ENCODE measurements at regions not wholly inside any gene's neighbourhood (a gene's known extent, or its start where the extent isn't known, plus 50 kb on each side); places are given as distances from the start of the nearest gene placed in this dataset.

DNA sequence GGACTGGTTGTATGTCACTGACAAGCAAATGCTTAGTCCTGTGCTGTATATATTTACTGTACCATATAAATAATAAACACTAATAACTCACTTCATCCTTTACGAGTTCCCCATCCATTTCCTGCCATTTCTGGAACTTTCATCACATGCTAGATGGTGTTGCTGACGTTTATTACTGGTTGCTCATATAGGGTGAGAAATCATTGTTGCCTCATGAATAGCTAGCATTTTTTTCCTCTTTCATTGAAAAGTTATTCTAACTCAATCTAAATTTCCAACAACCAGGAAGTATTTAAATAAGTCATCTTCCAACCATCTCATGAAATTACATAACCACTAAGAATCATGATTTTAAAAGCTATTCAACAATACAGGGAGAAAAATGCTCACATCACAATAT lies 88.6 kb upstream of the RCN1 start:
- TF ChIP-seq, protein P1, sequence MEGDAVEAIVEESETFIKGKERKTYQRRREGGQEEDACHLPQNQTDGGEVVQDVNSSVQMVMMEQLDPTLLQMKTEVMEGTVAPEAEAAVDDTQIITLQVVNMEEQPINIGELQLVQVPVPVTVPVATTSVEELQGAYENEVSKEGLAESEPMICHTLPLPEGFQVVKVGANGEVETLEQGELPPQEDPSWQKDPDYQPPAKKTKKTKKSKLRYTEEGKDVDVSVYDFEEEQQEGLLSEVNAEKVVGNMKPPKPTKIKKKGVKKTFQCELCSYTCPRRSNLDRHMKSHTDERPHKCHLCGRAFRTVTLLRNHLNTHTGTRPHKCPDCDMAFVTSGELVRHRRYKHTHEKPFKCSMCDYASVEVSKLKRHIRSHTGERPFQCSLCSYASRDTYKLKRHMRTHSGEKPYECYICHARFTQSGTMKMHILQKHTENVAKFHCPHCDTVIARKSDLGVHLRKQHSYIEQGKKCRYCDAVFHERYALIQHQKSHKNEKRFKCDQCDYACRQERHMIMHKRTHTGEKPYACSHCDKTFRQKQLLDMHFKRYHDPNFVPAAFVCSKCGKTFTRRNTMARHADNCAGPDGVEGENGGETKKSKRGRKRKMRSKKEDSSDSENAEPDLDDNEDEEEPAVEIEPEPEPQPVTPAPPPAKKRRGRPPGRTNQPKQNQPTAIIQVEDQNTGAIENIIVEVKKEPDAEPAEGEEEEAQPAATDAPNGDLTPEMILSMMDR (IDR thresholded peaks at IDR 0.05) = no peak
- no peak for TF ChIP-seq ZFX (IDR thresholded peaks at IDR 0.05; ENCODE audit: borderline replicate concordance)
- no peak overlapping the region for H3K27ac ChIP-seq

DNA sequence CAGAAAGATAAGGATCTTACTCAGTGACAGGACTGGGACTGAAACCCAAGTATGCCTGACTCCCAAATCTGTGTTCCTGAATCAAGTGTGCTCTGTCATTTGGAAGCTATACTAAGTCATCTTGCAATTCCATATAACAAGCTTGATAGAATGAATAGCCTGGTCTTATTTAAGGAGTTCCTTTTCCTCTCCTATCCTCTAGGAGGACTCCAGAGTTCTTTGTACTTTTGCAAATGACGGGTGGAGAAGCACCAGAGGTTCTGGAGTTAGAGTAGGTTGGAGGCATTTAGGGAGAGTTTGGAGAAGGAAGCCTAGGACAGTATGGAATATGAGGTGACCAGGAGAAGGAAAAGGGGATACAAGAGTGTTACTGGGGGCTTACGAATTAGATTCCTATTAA lies 92.9 kb upstream of the RCN1 start:
- TF ChIP-seq, protein P1 (IDR thresholded peaks at IDR 0.05) = peak; percentile 20; the same call in 1 of the 2 replicates
- no peak for TF ChIP-seq ZFX (IDR thresholded peaks at IDR 0.05; ENCODE audit: borderline replicate concordance)
- no peak overlapping the region for H3K27ac ChIP-seq

DNA sequence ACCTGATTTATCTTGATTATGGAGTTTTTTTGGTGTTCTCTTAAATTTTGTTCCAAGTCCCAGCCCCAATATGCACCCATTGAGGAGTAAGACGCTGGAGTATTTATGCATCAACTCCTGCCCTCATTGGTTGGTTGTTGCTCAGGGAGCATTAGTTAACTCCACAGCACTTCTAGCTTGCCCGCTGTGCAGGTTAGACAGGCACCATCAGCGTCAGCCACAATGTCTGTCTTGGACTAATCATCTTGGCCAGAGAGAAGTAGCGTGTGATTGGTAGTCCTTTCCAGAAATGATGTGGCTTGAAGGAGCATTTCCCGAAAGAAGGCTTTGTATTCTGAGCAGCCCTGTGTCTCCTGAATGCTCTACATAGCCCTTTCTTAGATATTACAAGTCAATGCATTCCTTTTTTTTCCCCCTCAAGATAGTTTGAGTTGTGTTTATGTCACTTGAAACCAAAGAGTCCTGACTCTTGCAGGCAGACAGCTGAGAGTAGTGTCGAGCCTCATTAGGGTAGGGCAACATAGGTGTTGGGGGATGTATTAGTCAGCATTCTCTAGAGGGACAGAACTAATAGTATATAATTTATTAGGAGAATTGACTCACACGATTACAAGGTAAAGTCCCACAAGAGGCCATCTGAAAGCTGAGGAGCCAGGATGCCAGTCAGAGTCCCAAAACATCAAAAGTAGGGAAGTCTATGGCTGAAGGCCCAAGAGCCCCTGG lies 94.6 kb upstream of the RCN1 start:
- TF ChIP-seq ZFX (IDR thresholded peaks at IDR 0.05; ENCODE audit: borderline replicate concordance) = no peak
- TF ChIP-seq, protein P1 (IDR thresholded peaks at IDR 0.05) = no peak
- H3K27ac ChIP-seq = no peak overlapping the region

- H3K27ac ChIP-seq = no peak overlapping the region
- TF ChIP-seq, protein P1 (IDR thresholded peaks at IDR 0.05) = no peak
- TF ChIP-seq ZFX (IDR thresholded peaks at IDR 0.05; ENCODE audit: borderline replicate concordance) = no peak
Measured at GRCh38 chr11:31995525-31996094, 95.3 kb upstream of the RCN1 start.

GRCh38 chr11:31995032-31995431 lies 95.8 kb upstream of the RCN1 start:
- TF ChIP-seq ZFX (IDR thresholded peaks at IDR 0.05; ENCODE audit: borderline replicate concordance) = no peak
- TF ChIP-seq, protein P1 (IDR thresholded peaks at IDR 0.05) = no peak
- no peak overlapping the region for H3K27ac ChIP-seq

DNA sequence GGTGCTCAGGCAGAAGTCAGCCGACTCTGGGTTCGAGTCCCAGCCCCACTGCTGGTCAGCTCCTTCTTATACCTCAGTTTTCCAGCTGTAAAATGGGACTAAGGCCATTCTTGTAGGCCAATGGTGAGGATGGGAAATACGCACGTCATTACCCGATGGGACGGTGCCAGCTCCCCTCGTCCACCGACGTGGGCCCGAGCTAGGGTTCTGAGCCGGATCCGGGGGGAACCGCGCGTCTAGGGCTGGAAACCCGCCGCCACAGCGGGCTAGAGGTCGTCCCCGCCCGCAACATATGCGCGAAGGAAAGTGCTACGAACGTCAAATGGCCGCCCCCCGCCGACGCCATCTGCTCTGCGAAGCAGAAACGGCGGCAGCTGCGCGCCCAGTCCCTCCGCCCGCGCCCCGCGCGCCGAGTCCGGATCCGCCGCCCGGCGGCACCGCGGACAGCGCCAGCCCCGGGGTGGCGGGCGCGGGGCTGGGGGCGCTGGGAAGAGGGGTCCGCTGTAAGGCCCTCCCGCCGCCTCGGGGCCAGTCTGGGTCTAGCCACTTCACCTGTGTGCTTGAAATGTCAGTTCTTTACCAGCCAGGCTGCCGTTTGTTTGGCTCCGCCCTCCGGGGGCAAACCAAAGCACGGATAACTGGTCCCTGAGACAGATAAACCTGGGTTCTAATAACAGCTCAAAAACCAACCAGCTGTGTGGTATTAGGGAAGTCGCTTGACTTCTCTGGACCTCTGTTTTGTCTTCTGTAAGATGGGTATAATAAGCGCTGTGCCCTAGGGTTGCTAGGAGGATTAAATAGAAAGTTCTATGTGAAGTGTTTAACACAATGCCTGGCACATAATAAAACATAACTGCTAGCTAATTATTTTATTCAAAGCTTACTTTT lies 103.5 kb upstream of the RCN1 start:
- no peak for TF ChIP-seq ZFX (IDR thresholded peaks at IDR 0.05; ENCODE audit: borderline replicate concordance)
- TF ChIP-seq, protein P1 (IDR thresholded peaks at IDR 0.05) = no peak

More for the DNA sequence above, 103.5 kb upstream of the RCN1 start:
- H3K27ac ChIP-seq = no peak overlapping the region

Measured in 22Rv1 (cell line).